UCSD-AML1 (cell line): ENCODE measurements at regions not wholly inside any gene's neighbourhood (a gene's known extent, or its start where the extent isn't known, plus 50 kb on each side); places are given as distances from the start of the nearest gene placed in this dataset.
"Not testable (repeated sequence)": the region's sequence is repeated elsewhere in the genome, so short reads cannot be mapped to it uniquely, and the experiment has no call there.

Source experiments
- DNase-seq: peaks from one replicate; lab custom pipeline; 2025; ENCODE audit not compliant: unreplicated experiment; lab: John Stamatoyannopoulos, UW

DNA sequence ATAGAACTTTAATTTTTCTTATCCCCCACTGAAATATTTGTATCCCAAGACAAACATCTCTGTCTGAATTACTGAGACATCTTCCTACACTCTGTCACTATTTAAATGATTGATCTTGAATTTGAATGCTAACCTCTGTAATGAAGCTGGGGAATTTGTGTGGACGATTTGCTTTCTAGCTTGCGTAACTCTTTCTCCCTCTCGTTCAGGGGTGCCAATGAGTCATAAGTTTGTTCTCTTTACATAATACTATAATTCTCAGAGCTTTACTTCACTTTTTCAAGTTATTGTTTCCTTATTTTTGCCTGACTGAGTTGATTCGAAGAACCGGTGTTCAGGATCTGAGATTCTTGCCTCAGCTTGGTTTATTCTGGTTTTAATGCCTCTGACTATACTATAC, 783.3 kb upstream of the CADM2 start:
- no peak for DNase-seq

- DNase-seq, result no peak
Measured at GRCh38 chr3:84184937-84185336, 773.9 kb upstream of the CADM2 start.

- DNase-seq, result no peak
Measured at GRCh38 chr3:84194029-84194428, 764.8 kb upstream of the CADM2 start.

DNA sequence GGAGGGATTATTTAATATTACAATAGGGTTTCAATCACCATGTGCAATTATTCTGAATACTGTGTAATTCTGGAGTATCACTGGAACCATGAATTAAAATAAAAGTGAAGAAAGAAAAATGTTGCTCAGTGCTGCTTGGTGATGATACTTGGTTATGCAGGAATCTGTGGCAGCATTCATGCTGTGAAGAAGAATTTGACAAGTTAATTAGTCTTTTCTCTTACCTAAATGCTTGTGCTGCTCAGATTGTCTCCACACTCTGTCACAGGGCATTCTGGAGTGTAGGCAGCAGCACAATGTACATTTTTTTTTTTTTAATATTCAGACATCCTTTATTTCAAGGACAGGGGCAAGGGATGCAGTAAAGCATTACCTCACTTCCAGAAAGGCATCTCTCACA, 749.3 kb upstream of the CADM2 start:
- no peak for DNase-seq

GRCh38 chr3:84223512-84223911, 735.3 kb upstream of the CADM2 start:
- no peak for DNase-seq

DNA sequence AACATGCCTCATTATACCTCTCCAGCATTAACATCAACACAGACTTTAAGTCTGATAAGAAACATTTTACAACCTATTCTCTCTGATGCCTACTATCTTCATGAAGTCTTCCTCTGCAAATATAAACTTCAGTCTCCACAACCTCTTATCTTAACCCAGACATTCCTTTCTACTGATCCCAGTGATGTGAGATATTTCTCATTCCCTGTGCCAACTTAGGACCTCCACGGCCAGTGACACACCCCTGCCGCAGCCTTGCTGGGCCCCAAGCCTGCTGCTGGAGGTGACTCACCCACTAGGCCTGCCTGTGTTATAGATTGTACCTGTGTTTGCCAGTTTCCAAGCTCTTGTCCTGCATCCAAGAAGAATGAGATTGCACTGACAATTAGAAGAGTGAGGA, 734.5 kb upstream of the CADM2 start:
- no peak for DNase-seq

GRCh38 chr3:84236261-84236660, 722.5 kb upstream of the CADM2 start:
- DNase-seq, result no peak

DNA sequence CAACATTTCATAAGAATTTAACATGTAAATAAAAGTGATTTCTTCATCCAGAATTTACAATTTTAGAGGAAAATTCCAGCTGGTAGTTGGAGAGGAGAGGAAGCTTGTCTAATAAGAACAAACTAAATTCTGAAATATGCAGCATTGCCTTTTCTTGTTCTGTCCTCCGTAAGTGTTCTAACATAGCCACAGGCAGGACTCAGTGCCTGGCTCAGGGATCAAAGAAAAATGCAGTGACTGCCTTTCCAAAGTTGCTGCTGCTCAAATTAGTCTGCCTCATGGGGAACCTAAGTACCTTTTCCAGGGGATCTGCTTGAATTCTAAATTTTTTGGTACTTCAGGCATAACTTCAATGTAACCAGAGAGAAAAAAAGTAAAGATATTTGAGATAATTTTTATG, 713.0 kb upstream of the CADM2 start:
- DNase-seq, result no peak

- DNase-seq, result no peak
Measured at GRCh38 chr3:84260596-84260995, 698.2 kb upstream of the CADM2 start.

- DNase-seq, result no peak
Measured at GRCh38 chr3:84265768-84266167, 693.0 kb upstream of the CADM2 start.

DNA sequence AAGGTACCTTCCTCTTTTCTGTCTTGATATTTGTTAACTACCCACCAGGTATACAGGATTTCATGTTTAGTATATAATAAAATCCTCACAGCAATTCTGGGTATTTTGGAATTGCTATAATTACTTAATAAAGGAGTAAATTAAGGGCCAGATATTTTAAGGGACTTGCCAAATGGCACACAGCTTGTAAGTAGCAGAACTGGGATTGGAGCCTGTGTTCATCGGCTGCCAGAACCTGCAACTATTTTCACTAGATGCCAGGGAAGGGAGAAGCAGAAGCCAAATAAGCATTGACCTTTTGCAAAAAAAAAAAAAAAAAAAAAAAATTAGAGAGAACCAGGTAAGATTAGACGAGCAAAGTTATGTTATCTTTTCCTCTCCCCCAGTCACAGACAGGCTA, 683.3 kb upstream of the CADM2 start:
- no peak for DNase-seq

- no peak for DNase-seq
Measured at GRCh38 chr3:84277562-84278224, 681.1 kb upstream of the CADM2 start.

DNA sequence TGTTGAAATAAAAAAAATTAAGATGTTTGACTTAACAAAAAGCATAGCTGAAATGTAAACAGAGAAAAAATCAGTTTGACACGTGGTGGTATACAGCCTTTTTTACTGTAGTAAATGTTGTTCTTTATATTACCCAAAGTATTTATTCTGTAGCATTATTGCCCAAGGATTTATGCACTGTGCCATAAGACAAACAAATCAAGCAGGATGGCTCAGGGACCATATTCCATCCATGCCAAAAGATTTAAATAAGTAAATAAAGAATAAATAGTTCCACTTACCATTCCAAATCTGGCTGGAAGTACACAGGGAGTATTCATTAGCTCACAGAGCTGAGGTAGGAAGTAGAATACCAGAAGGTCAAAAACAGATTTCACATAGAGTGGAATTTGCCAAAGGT, 666.7 kb upstream of the CADM2 start:
- no peak for DNase-seq

DNA sequence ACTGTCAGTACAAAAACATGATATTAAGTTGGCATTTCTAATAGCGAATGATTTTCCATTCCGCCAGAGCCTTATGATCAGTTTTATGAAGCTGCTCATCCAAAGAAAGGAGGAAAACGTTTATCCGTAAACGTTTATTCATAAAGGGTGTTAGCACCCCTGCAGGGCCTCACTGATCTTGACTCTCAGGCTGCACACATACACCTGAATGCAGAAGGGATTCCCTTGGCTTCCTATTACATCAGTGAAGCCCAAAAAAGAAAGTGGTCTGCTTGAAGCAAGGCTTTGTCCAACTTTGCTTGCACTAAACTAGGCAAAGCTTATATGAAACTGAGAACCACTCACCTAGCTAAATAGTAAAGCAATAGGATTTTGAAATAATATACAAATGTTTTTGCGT, 659.5 kb upstream of the CADM2 start:
- DNase-seq, result no peak

- DNase-seq, result no peak
Measured at GRCh38 chr3:84304214-84304613, 654.6 kb upstream of the CADM2 start.

- no peak for DNase-seq
Measured at GRCh38 chr3:84307339-84307738, 651.5 kb upstream of the CADM2 start.

DNA sequence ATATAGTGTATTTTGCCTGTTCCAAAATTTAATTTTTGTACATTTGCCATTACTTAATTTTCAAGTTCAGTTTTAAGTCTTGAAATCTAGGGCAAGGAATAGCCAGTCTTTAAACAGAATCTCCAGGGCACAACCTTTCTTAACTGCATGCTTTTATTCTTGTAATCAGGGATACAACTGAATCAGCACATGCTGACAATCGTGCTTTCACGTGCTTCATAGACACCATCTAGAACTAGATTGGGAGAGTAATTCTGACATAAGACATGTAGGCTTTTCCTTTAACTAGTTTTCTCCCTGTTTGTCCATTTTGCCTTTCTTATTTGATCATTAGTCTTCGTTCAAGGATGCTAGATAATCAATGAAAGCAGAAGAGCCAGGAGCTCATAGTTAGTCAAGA, 650.4 kb upstream of the CADM2 start:
- no peak for DNase-seq

GRCh38 chr3:84318273-84318809, 640.4 kb upstream of the CADM2 start:
- DNase-seq, result no peak

GRCh38 chr3:84365563-84366278, 593.1 kb upstream of the CADM2 start:
- not testable (repeated sequence) for DNase-seq
